ENCODE measurements at regions not wholly inside any gene's neighbourhood (a gene's known extent, or its start where the extent isn't known, plus 50 kb on each side); places are given as distances from the start of the nearest gene placed in this dataset.

GRCh38 chr12:124096109-124096508, 123.1 kb downstream of the ZNF664 start:
- Histone ChIP-seq H3K4me1 (no peaks in the 10 kb centered on the region), H3K27me3 (no peaks in the 10 kb centered on the region), H3K4me3 (no peak overlapping the region), H3K27ac (no peak overlapping the region), H3K9me3 (no peaks in the 10 kb centered on the region), H3K36me3 (no peaks in the 10 kb centered on the region)
- DNase-seq (no peak), ATAC-seq (no peak)
- WGBS (ENCODE audit: insufficient coverage, low coverage, low lambda C conversion rate, missing lambda C conversion rate), result 71% methylated on average over 1 of the region's 15 CpGs
- TF ChIP-seq, protein P1, sequence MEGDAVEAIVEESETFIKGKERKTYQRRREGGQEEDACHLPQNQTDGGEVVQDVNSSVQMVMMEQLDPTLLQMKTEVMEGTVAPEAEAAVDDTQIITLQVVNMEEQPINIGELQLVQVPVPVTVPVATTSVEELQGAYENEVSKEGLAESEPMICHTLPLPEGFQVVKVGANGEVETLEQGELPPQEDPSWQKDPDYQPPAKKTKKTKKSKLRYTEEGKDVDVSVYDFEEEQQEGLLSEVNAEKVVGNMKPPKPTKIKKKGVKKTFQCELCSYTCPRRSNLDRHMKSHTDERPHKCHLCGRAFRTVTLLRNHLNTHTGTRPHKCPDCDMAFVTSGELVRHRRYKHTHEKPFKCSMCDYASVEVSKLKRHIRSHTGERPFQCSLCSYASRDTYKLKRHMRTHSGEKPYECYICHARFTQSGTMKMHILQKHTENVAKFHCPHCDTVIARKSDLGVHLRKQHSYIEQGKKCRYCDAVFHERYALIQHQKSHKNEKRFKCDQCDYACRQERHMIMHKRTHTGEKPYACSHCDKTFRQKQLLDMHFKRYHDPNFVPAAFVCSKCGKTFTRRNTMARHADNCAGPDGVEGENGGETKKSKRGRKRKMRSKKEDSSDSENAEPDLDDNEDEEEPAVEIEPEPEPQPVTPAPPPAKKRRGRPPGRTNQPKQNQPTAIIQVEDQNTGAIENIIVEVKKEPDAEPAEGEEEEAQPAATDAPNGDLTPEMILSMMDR (IDR thresholded peaks at IDR 0.05), result no peak
- TF ChIP-seq POLR2A (IDR thresholded peaks at IDR 0.05), result no peak
- intact Hi-C loops (cut with DNase I), result no loop called here

DNA sequence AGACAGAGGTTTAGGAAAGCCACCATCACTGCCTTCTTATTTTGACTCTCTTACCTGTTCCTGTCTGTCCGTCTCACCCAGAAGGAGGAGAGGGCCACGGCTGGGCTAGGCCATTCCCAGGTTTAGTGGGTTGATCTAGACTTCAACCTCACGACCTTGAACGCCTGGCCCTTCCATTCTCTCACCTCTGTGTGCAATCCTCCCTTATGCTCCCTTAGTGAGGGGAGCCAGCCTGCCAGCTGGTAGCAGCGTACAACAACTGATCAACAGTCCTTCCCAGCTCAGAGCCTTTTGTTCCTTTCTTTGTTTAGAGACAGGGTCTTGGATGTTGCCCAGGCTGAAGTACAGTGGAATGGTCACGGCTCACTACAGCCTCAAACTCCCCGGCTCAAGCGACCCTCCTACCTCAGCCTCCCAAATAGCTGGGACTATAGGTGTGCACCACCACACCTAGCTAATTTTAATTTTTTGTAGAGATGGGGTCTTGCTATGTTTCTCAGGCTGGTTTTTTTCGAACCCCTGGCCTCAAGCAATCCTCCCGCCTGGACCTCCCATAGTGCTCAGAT, 123.9 kb downstream of the ZNF664 start:
- Histone ChIP-seq H3K27me3 (no peaks in the 10 kb centered on the region), H3K36me3 (no peaks in the 10 kb centered on the region), H3K27ac (no peak overlapping the region), H3K9me3 (no peaks in the 10 kb centered on the region), H3K4me1 (no peaks in the 10 kb centered on the region), H3K4me3 (no peak overlapping the region)
- DNase-seq (no peak), ATAC-seq (no peak)
- intact Hi-C loops (cut with DNase I), result no loop called here
- TF ChIP-seq, protein P1 (IDR thresholded peaks at IDR 0.05), result no peak
- TF ChIP-seq POLR2A (IDR thresholded peaks at IDR 0.05), result no peak
- WGBS (ENCODE audit: insufficient coverage, low coverage, low lambda C conversion rate, missing lambda C conversion rate), result 76% methylated on average over 9 of the region's 10 CpGs

DNA sequence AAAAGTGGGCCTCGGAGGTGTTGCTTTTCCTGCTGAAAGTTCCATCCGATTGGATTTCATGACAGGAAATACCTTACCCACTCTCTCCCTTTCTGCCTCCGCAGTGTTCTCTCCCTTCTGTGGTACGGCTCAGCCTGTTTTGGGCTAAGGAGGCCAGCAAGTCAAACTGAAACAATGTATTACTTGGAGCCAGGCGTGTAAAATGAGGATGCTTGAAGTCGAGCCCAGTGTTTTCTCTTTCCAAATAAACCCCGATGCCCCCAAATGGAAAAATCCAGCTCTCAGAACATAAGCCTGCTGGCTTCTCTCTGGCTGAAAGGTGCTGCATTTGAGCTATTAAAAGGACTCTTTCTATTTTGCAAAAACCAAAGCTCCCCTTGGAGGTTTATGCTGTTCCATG, 124.7 kb downstream of the ZNF664 start:
- DNase-seq (no peak), ATAC-seq (no peak)
- Histone ChIP-seq H3K27ac (no peak overlapping the region), H3K4me1 (no peaks in the 10 kb centered on the region), H3K27me3 (no peaks in the 10 kb centered on the region), H3K9me3 (no peaks in the 10 kb centered on the region), H3K4me3 (no peak overlapping the region), H3K36me3 (no peaks in the 10 kb centered on the region)
- 49% methylated on average over 7 of the region's 7 CpGs for WGBS (ENCODE audit: insufficient coverage, low coverage, low lambda C conversion rate, missing lambda C conversion rate)
- TF ChIP-seq, protein P1 (IDR thresholded peaks at IDR 0.05), result no peak
- no peak for TF ChIP-seq POLR2A (IDR thresholded peaks at IDR 0.05)
- intact Hi-C loops (cut with DNase I), result no loop called here

DNA sequence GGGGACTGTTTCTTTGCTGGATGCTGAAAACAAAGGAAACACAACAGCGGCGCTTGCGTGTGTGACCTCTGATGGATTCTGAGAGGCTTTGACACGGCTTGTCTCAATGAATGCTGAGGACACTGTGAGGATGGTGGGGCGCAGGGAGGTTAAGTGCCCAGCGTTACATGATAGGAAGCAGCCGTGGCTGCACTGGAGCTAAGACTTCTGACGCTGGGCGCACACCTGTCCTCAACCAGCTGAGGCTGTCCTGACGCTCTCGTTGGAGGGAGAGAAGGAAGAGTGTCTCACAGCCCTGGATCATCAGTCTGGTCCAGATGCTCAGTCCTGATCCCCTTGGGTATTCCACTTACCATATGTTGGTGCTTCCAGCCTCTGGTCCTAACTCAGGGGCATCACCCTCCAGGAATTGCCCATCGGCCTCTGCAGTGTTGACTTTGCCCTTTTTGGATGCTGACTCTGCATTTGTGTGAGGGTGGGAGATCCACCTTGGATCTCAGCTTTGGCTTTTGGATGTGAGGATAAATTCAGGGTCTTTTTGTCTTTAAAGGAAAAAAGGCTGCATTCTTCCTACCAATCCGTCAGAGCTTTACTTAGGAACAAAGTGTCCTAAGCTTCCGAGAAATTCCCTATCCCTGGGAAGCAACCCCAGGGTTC, 125.2 kb downstream of the ZNF664 start:
- 82% methylated on average over 4 of the region's 14 CpGs for WGBS (ENCODE audit: insufficient coverage, low coverage, low lambda C conversion rate, missing lambda C conversion rate)
- TF ChIP-seq, protein P1 (IDR thresholded peaks at IDR 0.05), result no peak
- TF ChIP-seq POLR2A (IDR thresholded peaks at IDR 0.05), result no peak
- H3K4me1 ChIP-seq, result no peaks in the 10 kb centered on the region
- H3K36me3 ChIP-seq, result no peaks in the 10 kb centered on the region
- no peaks in the 10 kb centered on the region for H3K27me3 ChIP-seq
- intact Hi-C loops (cut with DNase I), result no loop called here
- no peak overlapping the region for H3K27ac ChIP-seq
- no peaks in the 10 kb centered on the region for H3K9me3 ChIP-seq
- ATAC-seq (no peak), DNase-seq (no peak)
- H3K4me3 ChIP-seq, result no peak overlapping the region
